GM12878 (cell line): ENCODE measurements at regions not wholly inside any gene's neighbourhood (a gene's known extent, or its start where the extent isn't known, plus 50 kb on each side); places are given as distances from the start of the nearest gene placed in this dataset.

Experiments
- ATAC-seq: fragments of 200-7000 bp; cut with Tn5 transposase; 3 replicates; pipeline ENCODE4 v1.9.1; 2020; ENCODE audit warnings: mild to moderate bottlenecking, moderate library complexity
- BruUV-seq: library from RNA; stranded (reverse); fragments of 400-500 nt; replicated peaks from 2 replicates; lab custom pipeline; 2021; lab: Mats Ljungman, UMichigan
- CTCF ChIA-PET: fragments of 300-600 bp; sonication (Branson Sonifier 250); formaldehyde crosslinking; extraction: SDS; loops from one replicate; lab custom pipeline; 2021; ENCODE audit warnings: inconsistent platforms; lab: Yijun Ruan, JAX
- POLR2A ChIA-PET: fragments of 350-600 bp; formaldehyde crosslinking; extraction: SDS; loops from one replicate; lab custom pipeline; 2021; ENCODE audit warnings: inconsistent platforms; lab: Charles Lee
- RAD21 ChIA-PET: fragments of 300-600 bp; sonication (Branson Sonifier 250); formaldehyde crosslinking; loops from one replicate; lab custom pipeline; 2023; ENCODE audit warnings: antibody characterized with exemption; ENCODE audit not compliant: unreplicated experiment; lab: Charles Lee
- SMC1A ChIA-PET: fragments of 300-600 bp; sonication (Branson Sonifier 250); formaldehyde crosslinking; loops from one replicate; lab custom pipeline; 2023; ENCODE audit not compliant: unreplicated experiment, uncharacterized antibody; lab: Charles Lee
- DNase-seq: peaks from one replicate; pipeline ENCODE4 v3.0.0-alpha.2; 2011; ENCODE audit warnings: low read depth, low spot score
- FAIRE-seq: peaks from 3 replicates; lab custom pipeline; 2011; peaks lifted over from hg19 to GRCh38; lab: Jason Lieb, UNC
- H2AFZ ChIP-seq: 2 replicates; pipeline ENCODE4 v1.6.0; 2011; ENCODE audit warnings: low read depth, low read length, control low read depth; ENCODE audit not compliant: control insufficient read depth
- H3K27ac ChIP-seq: 2 replicates; pipeline ENCODE4 v1.5.1; 2011; ENCODE audit warnings: control low read depth; ENCODE audit not compliant: control insufficient read depth, insufficient read depth
- H3K27me3 ChIP-seq, 2 experiments: replicated peaks in 1 of 2; 2 replicates each; pipeline versions ENCODE4 v1.6.0 to v1.6.1; 2011; ENCODE audit warnings: low read length in 1 of 2; ENCODE audit not compliant: control insufficient read depth in 2 of 2, insufficient read depth in 2 of 2
- H3K36me3 ChIP-seq, 2 experiments: 2 replicates each; pipeline ENCODE4 v1.5.1; 2011; ENCODE audit warnings: low read length in 1 of 2; ENCODE audit not compliant: control insufficient read depth in 2 of 2, insufficient read depth in 2 of 2
- H3K4me1 ChIP-seq: 2 replicates; pipeline ENCODE4 v1.6.1; 2011; ENCODE audit warnings: mild to moderate bottlenecking, low read length, moderate library complexity, mixed read lengths; ENCODE audit not compliant: control insufficient read depth, insufficient read depth
- H3K4me2 ChIP-seq: 2 replicates; pipeline ENCODE4 v1.6.0; 2011; ENCODE audit warnings: control low read depth; ENCODE audit not compliant: control insufficient read depth, insufficient read depth
- H3K4me3 ChIP-seq: fragments of 200-600 bp; sonication (generic); 2 replicates; pipeline ENCODE4 v1.5.1; 2016
- H3K79me2 ChIP-seq: 2 replicates; pipeline ENCODE4 v1.6.0; 2011; ENCODE audit warnings: low read length; ENCODE audit not compliant: control insufficient read depth, insufficient read depth
- H3K9ac ChIP-seq: 2 replicates; pipeline ENCODE4 v1.8.0; 2011; ENCODE audit warnings: low read length, control low read depth, mixed read lengths; ENCODE audit not compliant: control insufficient read depth, insufficient read depth
- H3K9me3 ChIP-seq: replicated peaks from 3 replicates; pipeline ENCODE4 v1.5.1; 2011; ENCODE audit warnings: mild to moderate bottlenecking, low read length; ENCODE audit not compliant: control insufficient read depth, insufficient read depth
- H4K20me1 ChIP-seq: 2 replicates; pipeline ENCODE4 v1.6.0; 2011; ENCODE audit not compliant: control insufficient read depth, insufficient read depth
- CEBPB ChIP-seq, 2 experiments: fragments of 150-350 bp in 1 of 2; IDR thresholded peaks; 2 replicates each; pipeline ENCODE4 v1.6.1; 2012 to 2014; ENCODE audit warnings: low read depth in 2 of 2, low read length in 2 of 2, borderline replicate concordance in 1 of 2, inconsistent platforms in 1 of 2
- KLF5 ChIP-seq: fragments of 450-650 bp; IDR thresholded peaks from 2 replicates; pipeline ENCODE4 v1.6.1; 2014; ENCODE audit warnings: mild to moderate bottlenecking; ENCODE audit not compliant: partially characterized antibody
- MYC ChIP-seq: IDR thresholded peaks from 2 replicates; pipeline ENCODE4 v1.6.1; 2011; ENCODE audit warnings: mild to moderate bottlenecking, low read length, moderate library complexity, inconsistent platforms; ENCODE audit not compliant: insufficient read depth, insufficient replicate concordance, insufficient read length, severe bottlenecking
- NR2C2 ChIP-seq: IDR thresholded peaks from 2 replicates; pipeline ENCODE4 v1.6.1; 2011; ENCODE audit warnings: borderline replicate concordance, low read depth; ENCODE audit not compliant: control insufficient read depth, insufficient read length
- NR2F1 ChIP-seq: fragments of 450-650 bp; conservative IDR thresholded peaks from 2 replicates; pipeline ENCODE4 v1.6.1; 2017; ENCODE audit warnings: mild to moderate bottlenecking
- SKIL ChIP-seq: fragments of 450-650 bp; IDR thresholded peaks from 2 replicates; pipeline ENCODE4 v1.6.1; 2017; ENCODE audit warnings: mild to moderate bottlenecking, low read depth, inconsistent platforms; ENCODE audit not compliant: poor library complexity, severe bottlenecking
- SREBF1 ChIP-seq: IDR thresholded peaks from 2 replicates; pipeline ENCODE4 v1.6.1; 2012; ENCODE audit warnings: mild to moderate bottlenecking, low read length
- WGBS: methylation state at CpG from one replicate; pipeline ENCODE4 v1.1.6; 2016; ENCODE audit warnings: low lambda C conversion rate; ENCODE audit not compliant: insufficient replicate concordance, insufficient coverage; ENCODE audit errors: missing lambda C conversion rate; 5-methylcytosine and 5-hydroxymethylcytosine counted together
- in situ Hi-C: fragments of 300-500 bp; cut with MboI; formaldehyde crosslinking; loops from 9 replicates; pipeline ENCODE4 v1.14.3; 2018; ENCODE audit warnings: mixed read lengths
- intact Hi-C: fragments of 100-400 bp; cut with micrococcal nuclease; formaldehyde crosslinking; loops from one replicate; pipeline ENCODE4 v1.14.2; 2022; ENCODE audit not compliant: unreplicated experiment

DNA sequence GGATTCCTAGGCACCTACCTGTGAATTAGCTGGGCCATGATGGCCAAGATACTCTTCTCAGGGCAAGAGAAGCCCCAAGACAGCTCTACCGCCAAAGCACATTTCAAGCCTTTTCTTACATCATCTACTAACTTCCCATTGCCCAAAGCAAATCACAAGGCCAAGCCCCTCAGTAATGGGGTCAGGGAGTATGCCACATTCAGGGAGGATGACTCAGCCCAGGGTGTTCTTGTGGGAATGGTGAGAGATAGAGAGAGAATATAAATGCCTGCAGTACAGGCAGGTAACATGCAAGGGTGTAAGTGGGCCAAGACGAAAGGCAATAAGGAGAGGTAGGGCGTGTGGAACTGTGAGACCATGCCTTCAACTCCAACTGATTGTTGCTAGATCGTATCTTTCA is 162.5 kb upstream of the ISX start:
- in situ Hi-C loops (no loop called here), intact Hi-C loops (no loop called here)
- TF ChIP-seq NR2C2: no peak
- TF ChIP-seq SREBF1: no peak
- TF ChIP-seq KLF5: no peak
- no peak for TF ChIP-seq SKIL
- no peak for TF ChIP-seq NR2F1
- TF ChIP-seq MYC: no peak
- no peak for TF ChIP-seq CEBPB (IDR thresholded peaks at IDR 0.05; ENCODE audit: borderline replicate concordance in 1 of 2, low read depth in 2 of 2, low read length in 2 of 2)
- ChIA-PET POLR2A (no interaction called here), CTCF (interaction anchor here (1.6 kb wide), 1 partner anchor 30 kb away, joined by 4 read pairs; no protein-coding TSS in a partner anchor), RAD21 (no interaction called here), SMC1A (no interaction called here)
- Histone ChIP-seq H3K4me1 (no peaks in the 10 kb centered on the region), H3K4me2 (no peak overlapping the region), H3K9ac (no peak overlapping the region), H3K4me3 (no peak overlapping the region), H3K9me3 (no peaks in the 10 kb centered on the region; the same call in 2 of the 3 replicates), H3K27ac (no peak overlapping the region), H3K79me2 (no peaks in the 10 kb centered on the region), H2AFZ (no peak overlapping the region), H4K20me1 (no peaks in the 10 kb centered on the region), H3K27me3 (no peaks in the 10 kb centered on the region), H3K36me3 (no peaks in the 10 kb centered on the region)
- no peak for FAIRE-seq
- WGBS: 26% methylated on average over 4 of the region's 4 CpGs
- no peak for DNase-seq
- no TSS peak for BruUV-seq
- ATAC-seq: no peak
